BLaER1 treated with 17β-estradiol and CSF1 and Interleukin-3, amounts not matched to agents 10 nM and 100 nM (cell line): ENCODE measurements at regions not wholly inside any gene's neighbourhood (a gene's known extent, or its start where the extent isn't known, plus 50 kb on each side); places are given as distances from the start of the nearest gene placed in this dataset.
A peak's percentile ranks its signal among the peaks of the same experiment; 100 is the strongest.

Source experiments
- H3K27ac ChIP-seq, 11 experiments: shearing (Covaris generic); formaldehyde crosslinking; 2 replicates each; pipeline ENCODE4 v1.8.1; 2022
- H3K27me3 ChIP-seq, 11 experiments: shearing (Covaris generic); formaldehyde crosslinking; 2 replicates each; pipeline ENCODE4 v1.8.1; 2022
- H3K36me3 ChIP-seq, 11 experiments: shearing (Covaris generic); formaldehyde crosslinking; 2 replicates each; pipeline ENCODE4 v1.8.1; 2022
- H3K4me1 ChIP-seq, 10 experiments: shearing (Covaris generic); formaldehyde crosslinking; 2 replicates each; pipeline ENCODE4 v1.8.1; 2022
- H3K4me2 ChIP-seq, 11 experiments: shearing (Covaris generic); formaldehyde crosslinking; 2 replicates each; pipeline ENCODE4 v1.8.1; 2022
- H3K4me3 ChIP-seq, 10 experiments: shearing (Covaris generic); formaldehyde crosslinking; 2 replicates each; pipeline ENCODE4 v1.8.1; 2022
- H3K9ac ChIP-seq, 11 experiments: shearing (Covaris generic); formaldehyde crosslinking; 2 replicates each; pipeline ENCODE4 v1.8.1; 2022
- H3K9me3 ChIP-seq, 11 experiments: shearing (Covaris generic); formaldehyde crosslinking; replicated peaks in 1 of 11; 2 replicates each; pipeline ENCODE4 v1.8.1; 2022
- H4K20me1 ChIP-seq, 11 experiments: shearing (Covaris generic); formaldehyde crosslinking; 2 replicates each; pipeline ENCODE4 v1.8.1; 2022
- Cebpa-rat ChIP-seq, 11 experiments: shearing (Covaris generic); IDR thresholded peaks; 2 replicates each; pipeline ENCODE4 v1.8.1; 2022

- Histone ChIP-seq H3K4me1 (peaks cover 19 to 78% (median 76%) of the 10 kb centered on the region in 10 experiments), H3K27me3 (peaks cover 0 to 45% (median 0%) of the 10 kb centered on the region in 11 experiments; a peak in 4 of 22 replicates), H3K4me2 (peak overlapping the region; percentile 36 to 97 (median 94); a peak in 21 of 22 replicates), H4K20me1 (peaks cover 0 to 8% (median 0%) of the 10 kb centered on the region in 11 experiments; a peak in 1 of 22 replicates), H3K9ac (peak overlapping the region in 5 of 11 experiments; percentile 6 to 37 (median 21); a peak in 5 of 22 replicates), H3K9me3 (peaks cover under 1 to 7% (median 5%) of the 10 kb centered on the region in 11 experiments; a peak in 16 of 22 replicates), H3K4me3 (no peak overlapping the region), H3K36me3 (no peaks in the 10 kb centered on the region), H3K27ac (peak overlapping the region in 8 of 11 experiments; percentile 6 to 88 (median 72); a peak in 12 of 22 replicates)
- no peak for TF ChIP-seq Cebpa-rat (IDR thresholded peaks at IDR 0.05)
Measured at GRCh38 chr9:134558124-134558905, 83.3 kb upstream of the COL5A1 start.

GRCh38 chr9:134559013-134559412, 82.6 kb upstream of the COL5A1 start:
- H3K36me3 ChIP-seq: no peaks in the 10 kb centered on the region
- H3K27ac ChIP-seq: peak overlapping the region in 7 of 11 experiments; percentile 40 to 88 (median 79); a peak in 14 of 22 replicates
- H3K4me2 ChIP-seq: peak overlapping the region; percentile 36 to 97 (median 94)
- H3K9me3 ChIP-seq: peaks cover 5 to 14% (median 10%) of the 10 kb centered on the region in 11 experiments; a peak in 19 of 22 replicates
- H3K9ac ChIP-seq: peak overlapping the region in 5 of 11 experiments; percentile 19 to 47 (median 36); a peak in 5 of 22 replicates
- H3K4me3 ChIP-seq: no peak overlapping the region
- H3K27me3 ChIP-seq: peaks cover 0 to 40% (median 0%) of the 10 kb centered on the region in 11 experiments; a peak in 4 of 22 replicates
- H3K4me1 ChIP-seq: peaks cover 15 to 71% (median 69%) of the 10 kb centered on the region in 10 experiments
- 0 out of 22 replicates have a peak, but pooled peaks cover 0 to 4% (median 0%) of the 10 kb centered on the region in 11 experiments for H4K20me1 ChIP-seq
- peak in 4 of 11 experiments; percentile 42 to 58 (median 52); a peak in 4 of 22 replicates for TF ChIP-seq Cebpa-rat (IDR thresholded peaks at IDR 0.05)

- no peaks in the 10 kb centered on the region for H3K36me3 ChIP-seq
- TF ChIP-seq Cebpa-rat (IDR thresholded peaks at IDR 0.05): no peak
- no peak overlapping the region; a peak in 2 of 22 replicates for H3K9ac ChIP-seq
- H4K20me1 ChIP-seq: 0 out of 22 replicates have a peak, but pooled peaks cover 0 to under 1% (median 0%) of the 10 kb centered on the region in 11 experiments
- H3K4me2 ChIP-seq: peak overlapping the region in 9 of 11 experiments; percentile 41 to 97 (median 95); a peak in 17 of 22 replicates
- H3K9me3 ChIP-seq: peaks cover 6 to 26% (median 20%) of the 10 kb centered on the region in 11 experiments; a peak in 21 of 22 replicates
- H3K27ac ChIP-seq: peak overlapping the region in 5 of 11 experiments; percentile 39 to 88 (median 83); a peak in 7 of 22 replicates
- peaks cover 8 to 59% (median 57%) of the 10 kb centered on the region in 10 experiments for H3K4me1 ChIP-seq
- no peak overlapping the region for H3K4me3 ChIP-seq
- H3K27me3 ChIP-seq: peaks cover 0 to 28% (median 0%) of the 10 kb centered on the region in 11 experiments; a peak in 4 of 22 replicates
Measured at GRCh38 chr9:134560206-134560605, 81.4 kb upstream of the COL5A1 start.

- H3K27me3 ChIP-seq: peaks cover 0 to 24% (median 0%) of the 10 kb centered on the region in 11 experiments; a peak in 4 of 22 replicates
Measured at GRCh38 chr9:134560654-134561053, 80.9 kb upstream of the COL5A1 start.

GRCh38 chr9:134561427-134562145, 80.0 kb upstream of the COL5A1 start:
- H3K4me3 ChIP-seq: no peak overlapping the region
- H3K9me3 ChIP-seq: peaks cover 20 to 40% (median 34%) of the 10 kb centered on the region in 11 experiments
- H3K36me3 ChIP-seq: no peaks in the 10 kb centered on the region
- TF ChIP-seq Cebpa-rat (IDR thresholded peaks at IDR 0.05): no peak
- H4K20me1 ChIP-seq: no peaks in the 10 kb centered on the region
- peaks cover 8 to 45% (median 43%) of the 10 kb centered on the region in 10 experiments for H3K4me1 ChIP-seq
- no peak overlapping the region for H3K27ac ChIP-seq
- H3K27me3 ChIP-seq: peaks cover 0 to 15% (median 0%) of the 10 kb centered on the region in 11 experiments; a peak in 4 of 22 replicates
- no peak overlapping the region; a peak in 1 of 22 replicates for H3K4me2 ChIP-seq
- no peak overlapping the region for H3K9ac ChIP-seq

More at GRCh38 chr9:134560654-134561053, 80.9 kb upstream of the COL5A1 start:
- Histone ChIP-seq H3K27ac (peak overlapping the region in 5 of 11 experiments; percentile 39 to 88 (median 83); a peak in 5 of 22 replicates), H3K4me3 (no peak overlapping the region), H3K4me2 (peak overlapping the region in 9 of 11 experiments; percentile 41 to 97 (median 95); a peak in 17 of 22 replicates), H4K20me1 (no peaks in the 10 kb centered on the region), H3K36me3 (no peaks in the 10 kb centered on the region), H3K9ac (no peak overlapping the region), H3K4me1 (peaks cover 8 to 54% (median 52%) of the 10 kb centered on the region in 10 experiments), H3K9me3 (peaks cover 10 to 31% (median 25%) of the 10 kb centered on the region in 11 experiments; a peak in 21 of 22 replicates)
- TF ChIP-seq Cebpa-rat (IDR thresholded peaks at IDR 0.05): no peak

- peaks cover 26 to 47% (median 41%) of the 10 kb centered on the region in 11 experiments for H3K9me3 ChIP-seq
- no peak overlapping the region for H3K27ac ChIP-seq
- TF ChIP-seq Cebpa-rat (IDR thresholded peaks at IDR 0.05): no peak
- no peak overlapping the region for H3K4me3 ChIP-seq
- no peaks in the 10 kb centered on the region for H4K20me1 ChIP-seq
- peaks cover 8 to 38% (median 36%) of the 10 kb centered on the region in 10 experiments for H3K4me1 ChIP-seq
- H3K36me3 ChIP-seq: no peaks in the 10 kb centered on the region
- H3K27me3 ChIP-seq: peaks cover 0 to 8% (median 0%) of the 10 kb centered on the region in 11 experiments; a peak in 3 of 22 replicates
- H3K4me2 ChIP-seq: no peak overlapping the region
- H3K9ac ChIP-seq: no peak overlapping the region
Measured at GRCh38 chr9:134562146-134562849, 79.3 kb upstream of the COL5A1 start.

GRCh38 chr9:134563397-134563796, 78.2 kb upstream of the COL5A1 start:
- no peak for TF ChIP-seq Cebpa-rat (IDR thresholded peaks at IDR 0.05)
- Histone ChIP-seq H3K4me3 (no peak overlapping the region), H3K9ac (no peak overlapping the region), H3K27ac (no peak overlapping the region), H3K9me3 (peaks cover 26 to 47% (median 41%) of the 10 kb centered on the region in 11 experiments), H3K27me3 (peaks cover 0 to 4% (median 0%) of the 10 kb centered on the region in 11 experiments; a peak in 1 of 22 replicates), H3K36me3 (no peaks in the 10 kb centered on the region), H4K20me1 (no peaks in the 10 kb centered on the region), H3K4me1 (peaks cover 8 to 34% (median 33%) of the 10 kb centered on the region in 10 experiments), H3K4me2 (no peak overlapping the region)
